Skin of body (tissue), 1 donor: ENCODE measurements at regions not wholly inside any gene's neighbourhood (a gene's known extent, or its start where the extent isn't known, plus 50 kb on each side); places are given as distances from the start of the nearest gene placed in this dataset.
"Not testable (repeated sequence)": the region's sequence is repeated elsewhere in the genome, so short reads cannot be mapped to it uniquely, and the experiment has no call there.

Experiments used
- DNase-seq: peaks from one replicate; lab custom pipeline; 2025; lab: John Stamatoyannopoulos, UW

DNA sequence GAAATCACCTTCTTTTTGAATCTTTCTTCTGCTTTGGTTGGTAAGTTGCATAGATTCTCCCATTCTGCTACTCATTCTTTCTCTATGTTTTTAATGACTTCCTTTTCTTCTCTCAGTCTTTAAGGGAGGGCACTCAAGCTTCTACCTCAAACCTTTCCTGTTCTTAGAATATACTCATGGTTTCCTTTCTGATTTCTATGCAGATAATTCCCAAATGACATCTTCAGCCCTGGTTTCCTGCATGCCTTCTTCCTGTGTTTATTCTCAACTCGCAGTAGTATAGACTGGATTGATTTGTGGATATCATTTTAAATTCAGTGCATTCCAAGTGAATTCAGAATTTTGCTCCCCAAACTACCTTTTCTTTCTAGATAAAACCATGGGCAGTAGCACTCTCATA is 803.6 kb downstream of the METTL15 start:
- DNase-seq, result no peak

DNA sequence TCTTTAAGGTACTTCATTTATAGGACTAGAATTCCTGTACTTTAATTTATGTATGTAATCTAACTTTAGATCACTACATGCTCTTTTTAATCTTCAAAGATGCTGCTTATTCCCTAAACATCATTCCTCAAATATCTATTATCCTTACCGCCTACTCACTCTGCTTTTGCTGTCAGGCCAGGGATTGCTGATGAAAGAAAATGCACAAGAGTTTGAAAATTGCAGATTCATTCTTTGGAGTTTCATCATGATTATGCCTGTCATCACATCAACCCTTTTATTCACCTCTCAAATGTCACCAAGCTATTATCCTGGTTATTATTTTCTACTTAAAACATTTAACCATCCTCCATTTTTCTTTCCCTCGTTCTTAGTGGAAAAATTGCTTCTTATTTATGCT is 802.7 kb downstream of the METTL15 start:
- no peak for DNase-seq

DNA sequence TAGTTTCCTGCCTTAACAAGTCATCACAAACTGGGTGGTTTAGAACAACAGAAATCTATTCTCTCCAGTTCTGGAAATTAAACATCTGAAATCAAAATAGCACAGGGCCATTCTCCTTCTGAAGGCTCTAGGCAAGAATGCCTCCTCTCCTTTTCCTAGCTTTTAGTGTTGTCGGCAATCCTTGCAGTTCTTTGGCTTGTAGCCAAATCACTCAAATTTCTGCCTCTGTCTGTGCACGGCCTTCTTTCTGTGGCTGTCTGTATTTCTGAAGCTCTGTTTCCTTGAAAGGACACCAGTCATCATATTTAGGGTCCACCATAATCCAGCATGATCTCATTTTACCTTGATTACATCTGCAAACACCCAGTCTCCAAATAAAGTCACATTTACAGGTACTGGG is 795.5 kb downstream of the METTL15 start:
- no peak for DNase-seq

DNA sequence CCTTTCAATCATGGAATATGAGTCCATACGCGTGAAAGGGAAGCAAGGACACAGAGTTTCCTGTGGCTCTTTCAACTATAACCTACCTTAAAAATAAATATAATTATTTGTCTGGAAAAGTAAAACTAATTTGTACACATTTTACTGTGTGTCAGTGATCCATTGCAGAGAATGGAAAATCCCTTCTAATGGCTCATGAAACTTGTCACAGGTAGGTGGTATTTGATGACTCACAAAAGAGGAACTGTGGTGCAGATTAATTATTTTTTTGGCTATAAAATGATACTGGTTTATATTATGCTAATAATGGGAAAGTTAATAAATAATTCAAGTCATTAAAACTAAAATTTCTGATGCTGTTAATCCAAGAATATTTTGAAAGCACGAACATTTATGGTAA is 792.2 kb downstream of the METTL15 start:
- no peak for DNase-seq

DNA sequence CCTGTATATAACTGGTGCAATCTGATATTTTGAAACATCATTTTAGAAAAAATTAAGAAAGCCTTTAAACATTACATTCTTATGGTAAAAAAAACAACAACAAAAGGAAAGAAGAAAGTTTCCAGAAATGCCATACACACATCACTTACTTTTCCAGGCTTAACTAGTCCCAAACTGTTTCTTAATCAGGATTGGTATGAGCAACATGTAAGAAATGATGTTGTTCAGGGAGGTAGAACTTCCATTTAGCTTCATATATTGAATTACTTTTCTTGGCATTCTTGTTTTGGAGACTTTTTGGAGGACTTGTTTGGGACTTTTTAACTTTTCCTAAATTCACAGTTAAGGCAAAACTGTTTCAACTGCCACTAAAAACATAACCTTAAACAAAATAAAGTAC is 791.5 kb downstream of the METTL15 start:
- no peak for DNase-seq

DNA sequence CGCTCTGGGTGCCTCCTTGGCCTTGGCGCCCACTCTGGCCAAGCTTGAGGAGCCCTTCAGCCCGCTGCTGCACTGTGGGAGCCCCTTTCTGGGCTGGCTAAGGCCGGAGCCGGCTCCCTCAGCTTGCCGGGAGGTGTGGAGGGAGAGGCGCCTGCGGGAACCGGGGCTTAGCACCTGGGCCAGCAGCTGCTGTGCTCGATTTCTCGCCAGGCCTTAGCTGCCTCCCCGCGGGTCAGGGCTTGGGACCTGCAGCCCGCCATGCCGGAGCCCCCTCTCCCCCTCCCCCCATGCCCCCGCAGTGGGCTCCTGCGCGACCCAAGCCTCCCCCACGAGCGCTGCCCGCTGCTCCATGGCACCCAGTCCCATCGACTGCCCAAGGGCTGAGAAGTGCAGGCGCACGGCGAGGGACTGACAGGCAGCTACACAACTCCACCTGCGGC is 782.4 kb downstream of the METTL15 start:
- DNase-seq, result not testable (repeated sequence)

DNA sequence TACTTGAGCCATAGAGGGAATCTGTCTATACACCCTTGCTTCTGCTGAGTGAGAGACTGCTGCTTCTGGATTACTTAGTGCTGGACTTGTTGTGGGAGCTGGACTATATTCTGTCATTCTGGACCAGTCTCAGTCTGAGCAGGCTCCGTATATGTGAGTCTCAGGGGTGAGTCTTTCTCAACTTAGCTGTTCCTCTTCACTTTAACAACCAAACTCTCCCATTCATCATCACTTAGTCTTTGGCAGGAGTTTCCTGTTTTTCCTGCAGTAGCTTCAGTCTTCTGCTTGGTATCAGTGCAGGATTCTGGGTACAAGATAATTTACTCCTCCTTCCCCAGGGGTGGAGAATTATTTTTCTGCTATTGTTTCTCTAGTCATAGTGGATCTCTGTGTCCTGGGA is 779.5 kb downstream of the METTL15 start:
- no peak for DNase-seq

DNA sequence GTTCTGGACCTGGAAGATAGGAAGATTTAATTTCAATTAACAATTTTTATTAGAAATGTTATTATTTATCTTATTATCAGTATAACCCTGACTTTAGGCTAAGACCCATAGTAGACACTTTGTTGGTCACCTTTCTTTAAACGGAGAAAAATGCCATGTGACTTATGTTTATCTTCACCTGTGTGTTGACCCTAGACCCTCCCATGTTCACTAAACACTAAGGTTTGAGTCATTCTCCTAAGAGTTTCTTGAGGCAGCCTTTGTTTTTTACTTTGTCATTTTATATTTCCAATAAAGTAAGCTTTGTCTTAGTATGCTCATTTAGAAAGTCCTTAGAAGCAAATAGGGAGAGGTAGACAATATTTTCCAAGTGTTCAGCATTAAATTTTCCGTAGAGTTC is 771.7 kb downstream of the METTL15 start:
- DNase-seq, result no peak

DNA sequence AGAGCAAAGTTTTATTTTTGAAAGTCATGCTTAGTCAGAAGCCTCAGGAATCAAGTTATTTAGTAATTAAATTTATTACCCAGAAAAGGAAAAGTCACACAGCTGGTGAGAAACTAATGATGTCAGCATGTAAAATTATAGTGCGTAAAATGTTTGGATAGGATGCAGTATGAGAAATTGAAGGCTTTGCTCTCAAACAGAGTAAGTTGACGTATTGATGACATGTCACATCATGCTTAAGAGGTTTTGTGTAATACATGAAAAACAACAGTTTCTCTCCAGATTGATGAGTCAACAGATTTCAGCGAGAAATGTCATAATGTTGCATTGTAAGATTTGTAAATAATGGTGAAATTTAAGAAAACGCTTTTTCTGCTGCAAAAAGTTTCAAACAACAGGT is 769.8 kb downstream of the METTL15 start:
- no peak for DNase-seq

DNA sequence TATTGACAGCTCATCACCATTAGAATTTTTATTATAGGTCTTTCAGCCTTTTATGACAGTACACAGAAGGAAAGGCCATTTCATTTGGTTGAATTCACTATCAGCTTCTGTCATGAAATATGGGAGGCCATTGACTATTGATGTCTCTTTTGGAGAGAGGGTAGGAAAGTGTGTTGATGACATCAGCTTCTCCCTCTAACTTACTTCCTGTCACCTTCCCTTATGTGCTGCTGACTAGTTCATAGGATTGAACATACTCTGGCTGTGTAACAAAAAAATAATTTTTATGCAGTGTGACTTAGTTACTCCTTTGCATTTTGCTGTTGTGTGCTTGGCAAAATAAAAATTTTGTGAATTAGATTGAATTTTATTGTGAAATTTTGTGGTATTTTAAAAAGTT is 769.2 kb downstream of the METTL15 start:
- no peak for DNase-seq

DNA sequence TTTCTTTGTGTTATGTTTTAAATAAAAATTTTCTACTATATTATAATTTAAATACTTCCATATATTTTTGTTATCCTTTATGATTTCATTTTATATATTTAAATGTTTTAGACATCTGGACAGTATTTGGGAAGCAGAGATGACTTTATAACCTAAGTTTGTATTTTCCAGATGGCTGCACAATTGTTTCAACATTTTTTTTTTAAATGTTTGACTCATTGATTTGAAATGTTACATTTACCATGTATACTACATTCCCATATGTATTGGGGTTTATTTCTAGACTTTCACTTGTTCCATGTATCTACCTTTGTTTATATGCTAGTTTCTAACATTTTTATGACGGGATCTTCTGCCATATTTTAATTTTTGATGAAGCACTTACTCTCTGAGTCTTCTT is 766.5 kb downstream of the METTL15 start:
- DNase-seq, result no peak

DNA sequence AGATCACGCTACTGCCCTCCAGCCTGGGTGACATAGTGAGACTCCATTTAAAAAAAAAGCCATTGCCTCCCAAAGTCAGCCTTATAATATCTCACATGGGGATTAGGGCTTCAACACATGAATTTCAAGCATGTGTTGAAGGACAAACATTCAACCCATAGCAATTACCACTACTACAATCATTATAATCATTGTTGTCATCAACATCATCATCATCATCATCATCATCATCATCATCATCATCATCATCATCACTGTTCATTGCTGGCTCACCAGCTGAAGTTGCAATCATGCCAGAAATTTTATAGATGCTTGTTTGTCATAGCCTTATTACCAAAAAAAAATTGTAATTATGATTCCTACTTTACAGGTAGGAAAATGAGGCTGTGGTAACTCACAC is 762.9 kb downstream of the METTL15 start:
- DNase-seq, result no peak

DNA sequence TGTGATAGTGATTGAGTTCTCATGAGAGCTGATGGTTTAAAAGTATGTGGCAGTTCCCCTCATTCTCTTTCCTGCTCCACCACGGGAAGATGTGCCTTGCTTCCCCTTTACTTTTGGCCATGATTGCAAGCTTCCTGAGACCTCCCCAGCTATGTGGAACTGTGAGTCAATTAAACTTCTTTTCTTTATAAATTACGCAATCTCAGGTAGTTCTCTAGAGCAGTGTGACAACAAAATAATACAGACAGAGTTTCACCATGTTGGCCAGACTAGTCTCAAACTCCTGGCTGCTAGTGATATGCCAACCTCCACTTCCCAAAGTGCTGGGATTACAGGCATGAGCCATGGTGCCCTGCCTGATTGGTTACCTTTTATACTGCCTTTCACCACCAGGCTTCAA is 755.2 kb downstream of the METTL15 start:
- no peak for DNase-seq

DNA sequence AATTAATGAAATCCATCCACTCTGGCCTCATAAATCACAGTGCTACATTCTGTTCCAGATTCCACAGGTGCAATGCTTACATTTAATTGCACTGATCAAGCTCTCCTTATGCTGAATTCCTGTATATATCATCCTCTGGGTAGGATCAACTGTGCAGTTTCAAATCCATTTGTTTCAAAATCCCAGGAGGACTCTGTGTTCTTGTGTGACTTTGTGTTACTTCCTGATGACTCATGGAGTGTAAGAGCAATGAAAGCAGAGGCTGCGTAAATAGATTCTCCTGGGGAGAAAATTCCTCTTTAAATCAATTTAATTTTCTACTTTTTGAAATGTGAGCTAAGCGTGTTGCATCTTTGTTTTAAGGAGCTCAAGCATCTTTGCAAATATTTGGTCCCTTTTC is 752.7 kb downstream of the METTL15 start:
- no peak for DNase-seq

DNA sequence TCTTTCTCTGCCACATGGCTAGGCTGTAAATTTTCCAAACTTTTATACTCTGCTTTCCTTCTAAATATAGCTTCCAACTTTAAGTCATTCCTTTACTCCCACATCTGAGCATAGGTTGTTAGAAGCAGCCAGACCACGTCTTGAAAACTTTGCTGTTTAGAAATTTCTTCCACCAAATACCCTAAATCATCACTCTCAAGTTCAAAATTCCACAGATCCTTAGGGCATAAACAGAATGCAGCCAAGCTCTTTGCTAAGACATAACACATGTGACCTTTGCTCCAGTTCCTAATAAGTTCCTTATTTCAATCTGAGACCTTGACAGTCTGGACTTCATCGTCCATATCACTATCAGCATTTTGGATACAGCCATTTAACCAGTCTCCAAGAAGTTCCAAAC is 749.9 kb downstream of the METTL15 start:
- DNase-seq, result no peak

DNA sequence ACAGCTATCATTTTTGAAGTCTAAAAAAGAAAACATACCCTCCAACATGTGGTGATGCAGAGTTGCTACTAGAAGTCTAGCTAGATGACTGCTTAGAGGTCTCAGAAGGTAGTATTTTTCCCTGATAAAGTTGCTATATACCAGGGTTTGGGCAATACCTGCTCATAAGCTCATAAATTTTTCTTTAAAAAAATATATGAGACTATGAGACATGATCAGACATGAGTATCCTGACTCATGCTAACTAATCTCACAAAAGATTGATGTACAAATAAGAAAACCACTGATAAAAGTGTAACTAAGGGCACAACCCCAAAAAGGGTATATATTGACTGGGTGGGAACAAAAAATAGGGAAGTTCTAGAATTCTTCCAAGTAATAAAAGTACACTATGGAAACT is 740.9 kb downstream of the METTL15 start:
- DNase-seq, result no peak

DNA sequence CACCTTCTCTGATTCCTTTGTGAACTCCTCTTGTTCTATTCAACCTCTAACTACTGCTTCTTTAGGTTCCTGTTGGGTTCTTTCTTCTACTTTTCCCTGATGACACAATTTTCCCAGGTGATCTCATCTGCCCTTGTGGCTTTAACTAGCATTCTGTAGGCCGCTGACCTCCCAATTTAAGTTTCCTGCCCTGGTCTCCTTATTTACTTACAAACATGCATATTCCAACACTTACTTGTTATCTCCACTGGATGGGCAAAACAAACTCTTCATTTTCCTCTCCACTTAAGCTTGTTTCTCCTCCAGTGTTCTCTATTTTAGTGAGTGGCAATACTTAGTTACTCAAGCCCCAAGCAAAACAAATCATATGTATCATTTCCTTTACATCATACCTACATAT is 734.5 kb downstream of the METTL15 start:
- no peak for DNase-seq

DNA sequence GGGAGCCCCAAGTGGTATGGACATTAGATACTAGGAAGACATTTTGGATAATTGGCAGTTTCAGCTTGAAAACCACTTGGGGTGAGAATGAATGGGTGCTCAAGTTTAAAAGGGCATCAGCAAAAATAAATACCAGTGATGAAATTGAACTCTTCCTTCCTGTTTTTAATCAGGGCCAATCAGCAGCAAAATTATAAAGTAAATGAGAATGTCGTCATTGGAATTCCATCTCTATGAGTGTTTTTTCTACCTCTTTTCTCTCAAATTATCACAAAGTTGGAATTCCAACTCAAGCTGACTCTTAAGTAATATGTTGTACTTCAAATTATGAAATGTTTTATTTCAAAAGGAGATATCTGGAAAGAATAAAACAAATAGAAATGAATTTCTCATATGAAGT is 730.6 kb downstream of the METTL15 start:
- no peak for DNase-seq

DNA sequence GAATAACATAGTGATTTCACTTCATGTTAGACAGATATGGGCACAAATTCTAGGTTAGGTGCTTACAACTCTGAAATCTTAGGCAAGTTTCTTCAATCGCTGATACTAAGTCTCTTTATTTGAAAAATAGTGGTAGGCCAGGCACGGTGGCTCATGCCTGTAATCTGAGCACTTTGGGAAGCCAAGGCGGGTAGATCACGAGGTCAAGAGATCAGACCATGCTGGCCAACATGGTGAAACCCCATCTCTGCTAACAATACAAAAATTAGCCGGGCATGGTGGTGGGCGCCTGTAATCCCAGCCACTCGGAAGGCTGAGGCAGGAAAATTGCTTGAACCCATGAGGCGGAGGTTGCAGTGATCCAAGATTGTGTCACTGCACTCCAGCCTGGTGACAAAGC is 729.4 kb downstream of the METTL15 start:
- no peak for DNase-seq

DNA sequence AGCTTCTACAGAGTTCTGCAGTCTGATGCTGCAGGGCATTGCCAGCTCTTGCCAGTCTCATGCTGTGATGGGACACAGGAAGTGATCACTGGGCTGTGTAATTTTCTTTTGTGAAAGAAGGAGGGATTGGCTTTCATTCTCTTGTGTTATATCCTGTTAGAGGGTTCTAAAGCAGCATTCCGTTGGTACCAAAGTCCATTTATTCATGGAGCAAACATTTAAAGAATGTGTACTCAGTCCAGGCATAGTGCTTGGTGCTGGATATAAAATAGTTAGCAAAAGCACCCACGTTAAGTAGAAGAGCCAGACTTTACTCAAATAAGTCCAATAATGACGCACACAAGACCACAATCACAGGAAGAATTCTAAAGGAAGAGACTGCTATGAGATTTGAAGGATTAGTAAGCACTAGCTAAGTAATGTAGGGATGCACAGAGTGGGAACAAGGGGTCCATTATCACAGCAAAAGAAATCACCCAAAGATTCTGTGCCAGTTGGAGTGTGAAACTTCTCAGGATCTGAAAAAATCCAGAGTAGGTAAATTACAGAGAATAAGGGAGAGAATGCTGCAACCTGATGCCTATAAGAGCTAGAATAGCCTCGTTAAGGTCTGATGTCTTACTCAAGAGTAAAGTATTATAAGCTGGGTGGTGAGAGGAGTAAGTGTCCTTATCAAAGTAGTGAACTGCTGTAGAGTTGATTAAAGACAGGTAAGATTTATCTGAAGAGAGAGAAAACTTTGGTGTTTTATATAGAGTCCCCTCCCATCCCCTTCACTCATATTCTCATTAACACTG is 728.3 kb downstream of the METTL15 start:
- no peak for DNase-seq

DNA sequence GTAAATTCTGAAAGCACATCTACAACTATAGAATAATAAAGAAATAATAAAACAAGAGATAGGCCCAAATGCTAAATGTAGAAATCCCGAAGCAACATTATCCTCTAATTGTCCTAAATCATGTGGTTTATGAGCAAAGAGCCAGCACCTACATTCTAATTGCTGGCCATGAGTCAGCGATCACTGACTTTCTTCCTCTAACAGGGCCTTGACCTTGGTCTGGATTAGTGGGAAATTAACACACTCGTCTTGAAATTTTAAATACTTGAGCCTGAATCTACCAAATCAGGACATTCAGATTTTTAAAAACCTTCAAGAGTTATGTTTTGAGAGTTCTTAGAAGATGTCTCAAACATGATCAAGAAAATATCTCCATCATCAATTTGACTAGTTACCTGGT is 727.6 kb downstream of the METTL15 start:
- no peak for DNase-seq

DNA sequence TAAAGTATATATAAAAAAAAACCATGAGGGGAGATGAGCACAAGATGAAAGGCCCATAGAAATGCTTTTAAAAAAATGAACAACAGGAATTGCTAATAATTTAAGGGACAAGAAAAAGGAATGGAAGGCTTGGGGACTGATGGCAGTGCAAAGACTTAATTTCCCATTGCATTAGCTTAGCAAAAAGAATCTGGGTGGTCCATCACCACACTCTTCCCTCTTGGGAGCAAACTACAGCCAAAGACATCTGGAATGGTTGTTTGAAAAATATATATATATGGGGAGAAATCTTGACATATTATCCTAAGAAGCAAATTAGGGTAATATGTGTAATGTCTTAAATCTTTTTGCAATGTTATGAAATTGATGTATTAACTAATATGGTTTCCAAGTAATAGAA is 727.1 kb downstream of the METTL15 start:
- DNase-seq, result no peak

DNA sequence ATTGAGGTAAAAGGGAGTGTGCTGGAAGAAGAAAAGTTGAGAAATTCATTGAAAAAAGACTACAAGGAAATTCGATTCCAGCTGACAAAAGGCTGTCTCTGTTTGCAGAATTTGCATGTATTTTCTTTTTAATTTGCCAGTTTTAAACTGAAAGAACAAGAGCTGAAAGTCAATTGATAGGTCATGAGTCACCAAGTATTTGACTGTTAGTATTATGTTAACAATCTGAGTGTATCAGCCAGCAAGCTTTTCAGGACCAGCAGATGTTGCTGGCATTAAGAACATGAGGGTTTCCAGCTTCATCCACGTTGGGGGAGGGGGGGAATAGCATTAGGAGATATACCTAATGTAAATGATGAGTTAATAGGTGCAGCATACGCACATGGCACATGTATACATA is 726.7 kb downstream of the METTL15 start:
- no peak for DNase-seq

DNA sequence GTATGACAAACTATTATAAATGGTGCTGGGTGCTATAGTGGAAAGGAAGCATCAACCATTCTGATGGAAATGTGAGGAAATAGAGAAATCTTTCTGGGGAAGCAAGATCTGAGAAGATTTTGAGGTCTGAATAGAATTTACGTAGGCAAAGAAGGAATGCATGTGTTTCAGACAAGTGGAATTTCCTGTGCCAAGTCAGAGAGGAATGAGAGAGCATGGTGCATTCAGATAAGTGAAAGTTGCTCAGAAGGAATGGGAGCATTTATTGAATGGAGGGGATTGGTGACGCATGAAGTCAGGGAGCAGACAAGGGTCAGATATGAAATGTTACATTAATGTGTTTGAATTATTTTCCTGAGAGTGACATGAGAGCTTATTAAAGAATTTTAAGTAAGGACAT is 725.5 kb downstream of the METTL15 start:
- DNase-seq, result no peak
